HAP-1 (cell line): ENCODE measurements at regions not wholly inside any gene's neighbourhood (a gene's known extent, or its start where the extent isn't known, plus 50 kb on each side); places are given as distances from the start of the nearest gene placed in this dataset.

Source experiments
- DNase-seq, 2 experiments: peaks; one replicate each; pipeline ENCODE4 v3.0.0-alpha.2; 2016 to 2020; ENCODE audit warnings: low spot score in 2 of 2
- H3K27me3 ChIP-seq: fragments of 250-450 bp; sonication (Bioruptor Pico); 2 replicates; pipeline ENCODE4 v1.5.1; 2020; ENCODE audit warnings: low read depth, mild to moderate bottlenecking, moderate library complexity
- H3K36me3 ChIP-seq: fragments of 250-450 bp; sonication (Bioruptor Pico); replicated peaks from 2 replicates; pipeline ENCODE4 v1.5.1; 2020; ENCODE audit warnings: mild to moderate bottlenecking
- H3K4me1 ChIP-seq: fragments of 250-450 bp; sonication (Bioruptor Pico); 2 replicates; pipeline ENCODE4 v1.5.1; 2020; ENCODE audit warnings: mild to moderate bottlenecking
- H3K4me3 ChIP-seq: fragments of 250-450 bp; sonication (Bioruptor Pico); 2 replicates; pipeline ENCODE4 v1.5.1; 2020; ENCODE audit warnings: mild to moderate bottlenecking, moderate library complexity
- H3K9me3 ChIP-seq: fragments of 250-450 bp; sonication (Bioruptor Pico); 2 replicates; pipeline ENCODE4 v1.5.1; 2020; ENCODE audit warnings: mild to moderate bottlenecking, moderate library complexity
- in situ Hi-C: fragments of 300-500 bp; cut with MboI; formaldehyde crosslinking; loops from 3 replicates; pipeline ENCODE4 v1.14.3; 2020; ENCODE audit warnings: low sequenced_read_pairs, inconsistent platforms, mixed read lengths

GRCh38 chr14:85102591-85102990, 427.4 kb upstream of the FLRT2 start:
- Histone ChIP-seq H3K36me3 (no peaks in the 10 kb centered on the region), H3K4me3 (no peak overlapping the region), H3K4me1 (no peaks in the 10 kb centered on the region), H3K27me3 (no peaks in the 10 kb centered on the region), H3K9me3 (no peaks in the 10 kb centered on the region)
- in situ Hi-C loops: no loop called here
- no peak for DNase-seq

GRCh38 chr14:85106506-85106905, 423.4 kb upstream of the FLRT2 start:
- DNase-seq: no peak
- Histone ChIP-seq H3K9me3 (no peaks in the 10 kb centered on the region), H3K4me3 (no peak overlapping the region), H3K27me3 (no peaks in the 10 kb centered on the region), H3K4me1 (no peaks in the 10 kb centered on the region), H3K36me3 (no peaks in the 10 kb centered on the region)
- in situ Hi-C loops: no loop called here

GRCh38 chr14:85112762-85113161, 417.2 kb upstream of the FLRT2 start:
- Histone ChIP-seq H3K27me3 (no peaks in the 10 kb centered on the region), H3K4me1 (no peaks in the 10 kb centered on the region; the same call in 1 of the 2 replicates), H3K36me3 (no peaks in the 10 kb centered on the region), H3K9me3 (peaks cover 8% of the 10 kb centered on the region), H3K4me3 (no peak overlapping the region)
- in situ Hi-C loops: no loop called here
- DNase-seq: no peak

- Histone ChIP-seq H3K4me3 (no peak overlapping the region), H3K9me3 (peaks cover 8% of the 10 kb centered on the region), H3K4me1 (no peaks in the 10 kb centered on the region; the same call in 1 of the 2 replicates), H3K36me3 (no peaks in the 10 kb centered on the region), H3K27me3 (no peaks in the 10 kb centered on the region)
- no peak for DNase-seq
- in situ Hi-C loops: no loop called here
Measured at GRCh38 chr14:85115921-85116320, 414.0 kb upstream of the FLRT2 start.

GRCh38 chr14:85118274-85118673, 411.7 kb upstream of the FLRT2 start:
- in situ Hi-C loops: no loop called here
- Histone ChIP-seq H3K27me3 (no peaks in the 10 kb centered on the region), H3K4me3 (no peak overlapping the region)

GRCh38 chr14:85122690-85123089, 407.3 kb upstream of the FLRT2 start:
- Histone ChIP-seq H3K4me3 (no peak overlapping the region), H3K4me1 (no peaks in the 10 kb centered on the region; the same call in 1 of the 2 replicates), H3K9me3 (no peaks in the 10 kb centered on the region), H3K27me3 (no peaks in the 10 kb centered on the region), H3K36me3 (no peaks in the 10 kb centered on the region)
- in situ Hi-C loops: no loop called here
- no peak for DNase-seq

More at GRCh38 chr14:85118274-85118673, 411.7 kb upstream of the FLRT2 start:
- no peak for DNase-seq
- H3K9me3 ChIP-seq: no peaks in the 10 kb centered on the region
- H3K36me3 ChIP-seq: no peaks in the 10 kb centered on the region
- no peaks in the 10 kb centered on the region; the same call in 1 of the 2 replicates for H3K4me1 ChIP-seq

GRCh38 chr14:85123755-85124154, 406.2 kb upstream of the FLRT2 start:
- Histone ChIP-seq H3K36me3 (no peaks in the 10 kb centered on the region), H3K4me3 (no peak overlapping the region), H3K27me3 (no peaks in the 10 kb centered on the region), H3K4me1 (no peaks in the 10 kb centered on the region), H3K9me3 (no peaks in the 10 kb centered on the region)
- in situ Hi-C loops: no loop called here
- no peak for DNase-seq

- no peak overlapping the region for H3K4me3 ChIP-seq
- in situ Hi-C loops: no loop called here
- H3K4me1 ChIP-seq: no peaks in the 10 kb centered on the region
- peak in 1 of 2 experiments; percentile 5 for DNase-seq
- H3K36me3 ChIP-seq: no peaks in the 10 kb centered on the region
- H3K9me3 ChIP-seq: no peaks in the 10 kb centered on the region
- H3K27me3 ChIP-seq: no peaks in the 10 kb centered on the region
Measured at GRCh38 chr14:85124631-85125290, 405.2 kb upstream of the FLRT2 start.

- DNase-seq: no peak
- Histone ChIP-seq H3K36me3 (no peaks in the 10 kb centered on the region), H3K4me3 (no peak overlapping the region), H3K27me3 (no peaks in the 10 kb centered on the region), H3K4me1 (no peaks in the 10 kb centered on the region), H3K9me3 (no peaks in the 10 kb centered on the region)
- in situ Hi-C loops: no loop called here
Measured at GRCh38 chr14:85125291-85125670, 404.7 kb upstream of the FLRT2 start.

GRCh38 chr14:85129921-85130320, 400.0 kb upstream of the FLRT2 start:
- H3K36me3 ChIP-seq: no peaks in the 10 kb centered on the region
- no peak for DNase-seq
- H3K4me3 ChIP-seq: no peak overlapping the region
- no peaks in the 10 kb centered on the region for H3K4me1 ChIP-seq
- in situ Hi-C loops: no loop called here
- no peaks in the 10 kb centered on the region for H3K27me3 ChIP-seq
- H3K9me3 ChIP-seq: no peaks in the 10 kb centered on the region

- DNase-seq: no peak
- no peaks in the 10 kb centered on the region for H3K27me3 ChIP-seq
- no peaks in the 10 kb centered on the region for H3K36me3 ChIP-seq
- H3K4me1 ChIP-seq: no peaks in the 10 kb centered on the region
- in situ Hi-C loops: no loop called here
- H3K9me3 ChIP-seq: no peaks in the 10 kb centered on the region
- H3K4me3 ChIP-seq: no peak overlapping the region
Measured at GRCh38 chr14:85131226-85131922, 398.6 kb upstream of the FLRT2 start.

GRCh38 chr14:85142982-85143381, 387.0 kb upstream of the FLRT2 start:
- Histone ChIP-seq H3K27me3 (no peaks in the 10 kb centered on the region), H3K36me3 (no peaks in the 10 kb centered on the region), H3K4me1 (no peaks in the 10 kb centered on the region), H3K9me3 (0 out of 2 replicates have a peak, but pooled peaks cover 4% of the 10 kb centered on the region), H3K4me3 (no peak overlapping the region)
- DNase-seq: no peak
- in situ Hi-C loops: no loop called here

- no peaks in the 10 kb centered on the region for H3K36me3 ChIP-seq
- in situ Hi-C loops: no loop called here
- no peaks in the 10 kb centered on the region for H3K4me1 ChIP-seq
- no peaks in the 10 kb centered on the region for H3K27me3 ChIP-seq
- H3K9me3 ChIP-seq: no peaks in the 10 kb centered on the region
- no peak overlapping the region for H3K4me3 ChIP-seq
- DNase-seq: no peak
Measured at GRCh38 chr14:85146779-85147178, 383.2 kb upstream of the FLRT2 start.

GRCh38 chr14:85150166-85150565, 379.8 kb upstream of the FLRT2 start:
- no peak for DNase-seq
- Histone ChIP-seq H3K36me3 (no peaks in the 10 kb centered on the region), H3K9me3 (no peaks in the 10 kb centered on the region), H3K4me3 (no peak overlapping the region), H3K27me3 (no peaks in the 10 kb centered on the region), H3K4me1 (no peaks in the 10 kb centered on the region)
- in situ Hi-C loops: no loop called here
